ENCODE measurements at regions not wholly inside any gene's neighbourhood (a gene's known extent, or its start where the extent isn't known, plus 50 kb on each side); places are given as distances from the start of the nearest gene placed in this dataset.
"Not testable (repeated sequence)": the region's sequence is repeated elsewhere in the genome, so short reads cannot be mapped to it uniquely, and the experiment has no call there.

- intact Hi-C loops (cut with DNase I) = no loop called here
- no peak overlapping the region for H3K27ac ChIP-seq
- no peak for DNase-seq
Observed at GRCh38 chr9:129430940-129431643, 189.8 kb downstream of the C9orf50 start.

GRCh38 chr9:129428864-129429577 lies 191.9 kb downstream of the C9orf50 start:
- no peaks in the 10 kb centered on the region for H3K9me3 ChIP-seq
- H3K27ac ChIP-seq = no peak overlapping the region
- H3K9ac ChIP-seq (ENCODE audit: low read depth in 2 of 2, low read length in 2 of 2) = no peak overlapping the region
- H3K4me1 ChIP-seq = no peaks in the 10 kb centered on the region
- no peak overlapping the region for H3K4me3 ChIP-seq
- intact Hi-C loops (cut with DNase I) = no loop called here
- no peak for TF ChIP-seq CTCF (IDR thresholded peaks at IDR 0.05)
- no peaks in the 10 kb centered on the region for H3K36me3 ChIP-seq
- H3K27me3 ChIP-seq = no peaks in the 10 kb centered on the region
- DNase-seq = no peak

More at GRCh38 chr9:129430940-129431643, 189.8 kb downstream of the C9orf50 start:
- Histone ChIP-seq H3K36me3 (no peaks in the 10 kb centered on the region), H3K9ac (ENCODE audit: low read depth in 2 of 2, low read length in 2 of 2) (no peak overlapping the region), H3K9me3 (no peaks in the 10 kb centered on the region), H3K27me3 (no peaks in the 10 kb centered on the region), H3K4me1 (no peaks in the 10 kb centered on the region), H3K4me3 (no peak overlapping the region)
- TF ChIP-seq CTCF (IDR thresholded peaks at IDR 0.05) = no peak

- H3K36me3 ChIP-seq = no peaks in the 10 kb centered on the region
- intact Hi-C loops (cut with DNase I) = no loop called here
- DNase-seq = no peak
- H3K27ac ChIP-seq = no peak overlapping the region
- H3K4me3 ChIP-seq = no peak overlapping the region
- H3K27me3 ChIP-seq = no peaks in the 10 kb centered on the region
- TF ChIP-seq CTCF (IDR thresholded peaks at IDR 0.05) = no peak
- no peaks in the 10 kb centered on the region for H3K4me1 ChIP-seq
- H3K9ac ChIP-seq (ENCODE audit: low read depth in 2 of 2, low read length in 2 of 2) = no peak overlapping the region
- H3K9me3 ChIP-seq = no peaks in the 10 kb centered on the region
Observed at GRCh38 chr9:129427149-129427548, 193.8 kb downstream of the C9orf50 start.

DNA sequence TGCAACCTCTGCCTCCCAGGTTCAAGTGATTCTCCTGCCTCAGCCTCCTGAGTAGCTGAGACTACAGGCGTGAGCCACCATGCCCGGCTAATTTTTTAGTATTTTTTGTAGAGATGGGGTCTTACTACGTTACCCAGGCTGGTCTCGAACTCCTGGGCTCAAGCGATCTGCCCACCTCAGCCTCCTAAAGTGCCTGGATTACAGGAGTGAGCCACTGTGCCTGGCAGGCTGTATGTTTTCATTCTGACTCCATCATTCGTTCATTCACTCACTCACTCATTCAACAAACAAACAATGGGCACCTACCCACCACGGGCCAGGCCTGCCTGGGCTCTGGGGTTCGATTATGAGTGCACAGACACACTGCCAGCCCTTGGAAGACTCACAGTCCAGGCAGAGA lies 197.1 kb downstream of the C9orf50 start:
- DNase-seq; H3K9me3 ChIP-seq; H3K4me1 ChIP-seq; H3K36me3 ChIP-seq; H3K27ac ChIP-seq; intact Hi-C loops (cut with DNase I); H3K4me3 ChIP-seq; H3K9ac ChIP-seq (ENCODE audit: low read depth in 2 of 2, low read length in 2 of 2); H3K27me3 ChIP-seq: not testable (repeated sequence)

GRCh38 chr9:129423216-129423615 lies 197.7 kb downstream of the C9orf50 start:
- no peak overlapping the region for H3K27ac ChIP-seq

More at GRCh38 chr9:129423216-129423615, 197.7 kb downstream of the C9orf50 start:
- H3K36me3 ChIP-seq = no peaks in the 10 kb centered on the region
- no peaks in the 10 kb centered on the region for H3K9me3 ChIP-seq
- intact Hi-C loops (cut with DNase I) = no loop called here
- no peak overlapping the region for H3K9ac ChIP-seq (ENCODE audit: low read depth in 2 of 2, low read length in 2 of 2)
- H3K4me3 ChIP-seq = no peak overlapping the region
- H3K27me3 ChIP-seq = no peaks in the 10 kb centered on the region
- TF ChIP-seq CTCF (IDR thresholded peaks at IDR 0.05) = no peak
- no peaks in the 10 kb centered on the region for H3K4me1 ChIP-seq
- DNase-seq = no peak

Data from colonic mucosa (tissue), 4 donors.